HG03139 (cell line): ENCODE measurements at regions not wholly inside any gene's neighbourhood (a gene's known extent, or its start where the extent isn't known, plus 50 kb on each side); places are given as distances from the start of the nearest gene placed in this dataset.

Source experiments
- ATAC-seq: cut with Tn5 transposase; IDR thresholded peaks from one replicate; pipeline ENCODE4 v1.9.1; 2021; ENCODE audit not compliant: unreplicated experiment

DNA sequence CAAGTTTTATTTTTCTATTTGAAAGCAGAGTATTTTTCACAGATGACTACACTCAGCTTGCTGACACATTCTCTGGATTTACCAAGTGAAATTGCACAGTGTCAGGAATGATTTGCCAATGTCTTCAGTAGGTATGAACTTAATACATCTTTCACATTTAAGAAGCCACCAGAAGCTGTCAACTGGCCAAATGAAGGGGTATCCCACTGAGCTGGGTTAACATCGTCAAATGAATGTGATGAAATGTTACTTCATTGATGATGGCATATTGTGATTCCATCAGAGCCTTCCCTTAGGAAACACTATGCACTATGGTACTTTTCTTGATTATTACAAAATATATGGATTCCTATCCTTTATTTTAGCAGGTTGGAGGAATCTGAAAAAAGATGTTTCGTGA lies 592.3 kb downstream of the FGF9 start:
- ATAC-seq: no peak

DNA sequence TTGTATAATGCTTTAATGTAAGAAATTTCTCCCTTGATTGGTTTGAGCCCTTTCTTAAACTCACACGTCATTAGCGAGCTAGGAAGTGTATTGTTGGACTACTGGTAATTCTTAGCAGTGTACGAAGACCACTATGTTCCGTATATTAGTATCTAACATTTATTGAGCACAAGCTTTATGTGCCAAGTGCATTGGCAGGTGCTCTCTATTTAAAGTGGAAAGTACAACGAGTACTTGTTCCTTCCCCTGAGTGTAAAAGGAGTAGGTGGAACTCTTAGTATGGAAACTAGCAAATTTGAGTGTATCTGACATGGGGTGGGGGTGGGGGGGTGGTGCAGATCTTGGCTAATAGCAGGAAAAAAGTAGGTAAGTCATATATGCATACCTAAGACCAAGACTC lies 594.7 kb downstream of the FGF9 start:
- no peak for ATAC-seq

DNA sequence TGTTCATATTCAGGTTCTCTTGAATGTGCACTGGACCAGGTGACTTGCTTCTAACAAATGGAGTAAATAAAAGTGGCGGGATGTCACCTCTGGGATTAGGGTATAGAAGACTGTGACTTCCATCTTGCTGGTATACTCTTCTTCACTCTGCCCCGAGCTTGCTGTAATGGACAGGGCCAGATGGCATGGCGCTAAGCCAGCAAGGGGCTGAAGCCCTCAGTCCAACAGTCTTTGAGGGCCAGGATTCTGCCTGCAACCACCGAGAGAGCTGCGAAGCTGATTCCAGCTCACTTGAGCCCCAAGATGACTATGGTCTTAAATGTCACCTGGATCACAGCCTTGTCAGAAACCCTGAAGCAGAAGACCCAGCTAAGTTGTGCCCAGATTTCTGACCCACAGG lies 600.0 kb downstream of the FGF9 start:
- ATAC-seq: no peak

DNA sequence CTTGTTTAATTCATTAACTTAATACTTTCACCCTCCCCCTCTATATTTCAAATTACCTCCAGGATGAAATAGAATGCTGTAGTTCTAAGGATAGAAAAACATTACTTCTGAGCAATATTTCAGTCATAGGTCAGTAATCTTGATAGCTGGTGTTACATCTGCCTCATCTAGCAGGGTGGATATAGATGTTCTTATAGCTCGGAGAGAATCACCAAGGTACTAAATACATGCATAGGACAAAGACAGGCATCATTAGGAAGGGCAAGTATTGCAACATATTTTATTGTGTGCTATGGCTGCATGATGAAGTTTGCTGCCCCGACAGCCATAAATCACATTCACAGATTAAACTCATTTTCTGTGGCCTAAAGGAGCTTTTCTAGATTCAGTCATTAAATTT lies 601.0 kb downstream of the FGF9 start:
- ATAC-seq: no peak

DNA sequence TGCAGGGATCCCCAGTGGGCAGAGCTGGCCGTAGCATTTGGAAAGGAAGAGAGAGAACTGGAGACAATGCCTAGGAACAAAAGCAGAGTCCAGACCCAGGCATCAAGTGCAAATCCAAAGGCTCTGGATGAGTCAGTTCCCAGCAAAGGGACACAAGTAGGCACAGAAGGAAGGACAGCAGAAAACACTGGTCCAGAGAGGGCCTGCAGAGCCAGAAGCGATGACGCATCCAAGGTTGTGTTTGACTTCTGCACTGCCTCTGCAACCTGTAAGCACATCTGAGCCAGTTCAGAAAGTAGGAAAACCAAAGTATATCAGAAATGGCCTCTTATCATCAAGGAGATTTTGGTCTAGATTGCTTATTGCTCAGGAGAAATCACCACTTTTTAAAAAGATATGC lies 604.5 kb downstream of the FGF9 start:
- no peak for ATAC-seq

DNA sequence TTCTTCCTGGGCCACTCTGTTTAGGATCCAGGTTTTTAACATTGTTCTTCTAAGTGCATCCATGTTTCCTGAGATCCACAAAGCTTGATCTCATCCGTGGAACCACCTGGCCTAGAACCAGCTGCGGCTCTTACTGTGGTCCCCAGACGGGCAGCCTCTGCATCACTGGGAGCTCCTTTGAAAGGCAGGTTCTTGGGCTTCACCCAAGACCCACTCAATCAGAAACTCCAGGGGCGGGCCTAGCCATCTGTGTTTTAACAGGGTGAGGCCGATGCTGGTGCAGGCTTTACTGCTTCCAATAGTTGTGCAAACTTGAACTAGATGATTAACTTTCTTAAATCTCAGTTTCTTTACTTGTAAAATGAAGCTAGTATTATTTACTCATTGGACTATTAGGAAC lies 605.7 kb downstream of the FGF9 start:
- no peak for ATAC-seq

DNA sequence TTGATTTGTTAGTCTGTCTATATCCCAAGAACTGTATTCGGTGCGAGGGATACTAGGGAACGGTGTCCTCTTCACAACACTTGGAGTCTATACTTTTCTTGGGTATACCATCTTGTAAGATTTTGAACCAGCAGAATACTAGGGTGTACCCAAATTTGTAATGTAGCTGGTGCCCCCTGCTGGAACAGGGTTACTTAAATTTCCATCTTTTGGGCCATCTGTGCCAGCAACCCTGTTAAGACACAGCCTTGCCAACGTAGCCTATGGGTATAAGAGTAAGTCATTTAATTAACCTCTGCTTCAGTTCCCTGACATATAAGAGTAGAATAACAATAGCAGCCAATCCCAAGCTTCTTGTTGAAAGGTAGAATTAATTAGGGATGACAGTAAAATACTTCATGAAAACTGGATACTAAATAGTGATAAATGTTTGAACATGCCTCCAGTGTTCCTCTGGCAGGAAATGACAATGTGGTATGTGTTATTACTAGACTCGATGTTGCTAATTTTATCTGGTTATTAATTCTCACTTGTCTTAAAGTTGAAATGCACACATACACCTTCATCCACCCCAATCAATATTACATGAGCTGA lies 607.6 kb downstream of the FGF9 start:
- no peak for ATAC-seq

DNA sequence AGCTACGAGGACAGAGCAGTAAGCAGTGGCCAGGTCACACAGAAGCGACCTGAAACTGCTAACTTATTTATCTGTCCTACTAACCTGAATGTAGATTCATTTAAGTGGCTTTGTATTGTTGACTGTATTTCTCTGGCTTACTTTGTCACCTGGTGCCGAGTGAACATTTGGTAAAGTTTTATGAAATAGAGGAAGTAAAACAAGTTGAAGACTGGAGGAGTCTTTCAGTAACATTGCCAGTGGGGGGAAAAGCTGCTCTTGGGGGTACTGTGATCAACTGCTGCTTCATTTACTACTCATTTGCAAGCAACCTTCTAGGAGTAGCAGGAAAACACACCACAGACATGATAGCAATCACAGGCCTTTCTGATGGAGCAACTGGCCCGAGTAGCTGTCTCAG lies 615.0 kb downstream of the FGF9 start:
- no peak for ATAC-seq

DNA sequence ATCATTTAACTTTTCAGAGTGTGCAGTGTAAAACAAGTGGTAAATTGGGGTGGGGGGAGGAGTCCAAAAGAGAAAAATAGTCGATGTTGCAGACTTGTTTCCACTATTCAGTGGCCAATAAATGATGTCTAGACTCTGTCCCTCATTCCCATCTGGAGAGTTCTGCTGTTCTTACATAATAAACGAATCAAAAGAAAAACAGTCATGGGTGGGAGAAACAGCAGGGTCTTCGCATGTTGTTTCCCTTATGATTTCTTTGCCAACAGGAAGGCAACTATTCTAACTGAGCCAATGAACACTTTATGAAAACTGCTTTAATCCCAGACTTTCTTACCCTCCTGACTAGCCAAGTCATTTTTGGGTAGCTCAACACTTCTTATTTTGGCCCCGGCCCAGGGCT lies 615.5 kb downstream of the FGF9 start:
- ATAC-seq: no peak

DNA sequence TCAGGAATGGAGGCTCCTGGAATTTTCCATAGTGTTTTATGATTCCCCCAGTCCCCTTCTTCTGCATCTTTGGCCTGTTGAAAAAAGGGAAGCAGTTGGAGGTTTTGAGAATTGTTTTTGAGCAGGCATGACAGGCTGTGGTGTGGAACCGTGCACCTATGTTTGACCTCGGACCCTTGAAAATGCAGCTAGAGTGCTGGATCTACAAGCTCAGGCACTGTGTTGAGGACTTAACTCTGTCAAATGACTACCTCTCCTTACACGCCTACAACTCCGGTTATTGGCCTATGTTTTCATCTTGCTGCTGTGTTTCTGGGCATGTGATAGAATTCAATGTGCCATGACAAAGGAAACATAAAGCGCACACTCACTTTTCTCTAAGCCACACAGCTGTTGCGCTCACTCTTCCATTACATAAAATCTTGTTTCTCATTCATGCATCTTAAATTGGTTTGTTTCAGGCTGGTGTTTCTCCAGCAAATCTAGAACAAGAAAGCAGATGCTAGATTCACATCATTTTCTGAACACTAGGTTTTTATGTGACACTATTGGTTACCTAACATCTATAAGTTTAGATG lies 616.6 kb downstream of the FGF9 start:
- ATAC-seq: no peak

DNA sequence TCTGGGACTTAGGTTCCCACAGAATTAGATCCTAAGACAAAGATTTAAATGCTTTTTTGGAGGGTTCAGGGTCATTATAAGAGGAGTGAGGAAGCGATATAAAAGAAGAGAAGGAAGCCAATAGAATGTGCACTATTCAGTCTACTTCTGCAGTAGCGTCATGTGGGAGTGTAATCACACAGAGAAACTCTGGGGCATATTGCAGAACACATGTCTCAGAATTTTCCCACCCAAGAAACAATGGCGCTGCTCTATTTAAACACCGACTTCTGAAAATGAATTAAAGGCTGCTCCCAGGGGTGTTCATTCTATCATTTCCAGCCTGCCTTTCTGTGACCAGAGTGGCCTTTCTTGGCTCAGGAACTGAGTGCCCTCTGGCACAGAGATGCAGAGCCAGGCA lies 617.6 kb downstream of the FGF9 start:
- ATAC-seq: no peak

DNA sequence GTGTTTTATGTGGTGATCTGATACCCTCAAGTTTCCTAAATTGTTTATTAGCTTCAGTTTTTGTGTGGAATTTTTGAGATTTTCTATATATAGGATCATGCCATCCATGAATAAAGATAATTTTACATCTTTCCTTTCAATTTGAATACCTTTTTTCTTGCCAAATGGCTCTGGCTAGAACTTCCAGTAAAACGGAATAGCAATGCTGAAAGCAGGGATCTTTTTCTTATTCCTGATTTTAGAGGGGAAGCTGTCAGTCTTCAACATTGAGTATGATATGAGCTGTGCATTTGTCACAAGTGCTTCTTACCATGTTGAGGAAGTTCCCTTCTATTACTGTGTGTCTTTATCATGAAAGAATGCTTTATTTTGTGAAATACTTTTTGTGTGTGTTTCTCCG lies 618.8 kb downstream of the FGF9 start:
- no peak for ATAC-seq

DNA sequence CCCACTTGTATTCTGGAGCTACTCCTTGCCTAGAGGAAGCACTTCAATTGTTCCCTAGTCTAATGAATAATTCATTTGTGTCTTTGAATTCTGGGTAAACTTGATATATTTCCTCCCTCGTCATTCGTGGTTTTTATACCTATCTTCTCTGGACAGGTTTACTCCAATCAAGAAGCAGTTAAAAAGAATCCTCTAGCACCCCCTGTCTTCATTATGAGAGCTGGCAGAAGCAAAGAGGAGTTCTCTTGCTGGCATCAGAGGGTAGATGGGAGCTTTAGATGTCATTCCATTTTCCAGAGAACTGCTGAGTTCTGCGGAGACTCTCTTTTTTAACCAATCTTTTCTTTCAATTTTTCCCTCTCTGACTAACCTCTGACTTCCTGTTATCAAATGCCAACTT lies 627.7 kb downstream of the FGF9 start:
- no peak for ATAC-seq

DNA sequence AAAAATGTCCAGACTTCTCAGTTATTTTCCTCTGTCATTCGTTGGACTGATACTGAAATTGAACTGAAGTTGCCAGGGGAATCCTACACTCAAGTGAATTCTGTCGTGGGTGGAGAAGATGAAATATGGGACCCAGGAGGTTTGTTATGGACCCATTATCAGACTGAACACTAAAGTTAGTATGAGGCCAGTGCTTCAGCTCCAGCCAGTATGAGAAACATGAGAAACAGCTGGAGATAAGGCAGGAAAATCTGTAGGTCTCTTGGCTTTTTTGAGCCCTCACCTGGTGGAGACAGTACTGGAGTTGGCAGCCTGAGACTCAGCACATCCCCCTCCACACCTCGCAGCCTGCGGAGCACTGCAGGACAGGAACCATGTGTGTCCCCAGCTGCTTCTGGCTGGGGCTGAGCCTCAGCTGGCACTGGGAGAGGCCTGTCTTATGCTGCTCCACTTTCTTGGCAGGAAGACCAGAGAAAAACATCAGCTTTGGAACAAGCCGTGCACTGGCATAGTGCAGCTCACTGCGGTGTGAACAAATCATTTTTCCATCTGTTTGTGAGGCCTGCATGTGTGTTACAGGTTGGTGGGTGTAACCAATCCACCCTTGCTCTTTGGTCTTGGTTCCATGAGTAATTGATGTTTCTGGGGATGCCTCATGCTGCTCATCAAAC lies 641.0 kb downstream of the FGF9 start:
- no peak for ATAC-seq

DNA sequence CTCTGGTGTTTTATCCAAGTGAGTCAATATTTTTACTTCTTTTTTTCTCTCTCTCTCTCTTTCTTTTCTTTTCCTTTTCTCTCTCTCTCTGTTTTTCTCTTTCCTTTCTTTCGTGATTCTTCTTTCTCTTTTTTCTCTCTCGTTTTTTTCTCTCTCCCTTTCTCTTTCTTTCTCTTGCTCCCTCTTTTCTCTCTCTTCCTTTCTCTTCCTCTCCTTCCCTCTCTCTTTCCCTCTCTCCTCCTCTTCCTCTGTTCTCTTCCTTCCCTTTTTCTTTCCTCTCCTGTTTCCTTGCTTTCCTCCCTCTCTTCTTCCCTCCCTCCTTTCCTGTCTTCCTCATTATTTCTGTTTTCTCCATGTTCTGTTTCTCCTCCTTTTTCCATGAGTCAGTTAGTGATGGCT lies 641.5 kb downstream of the FGF9 start:
- ATAC-seq: no peak

DNA sequence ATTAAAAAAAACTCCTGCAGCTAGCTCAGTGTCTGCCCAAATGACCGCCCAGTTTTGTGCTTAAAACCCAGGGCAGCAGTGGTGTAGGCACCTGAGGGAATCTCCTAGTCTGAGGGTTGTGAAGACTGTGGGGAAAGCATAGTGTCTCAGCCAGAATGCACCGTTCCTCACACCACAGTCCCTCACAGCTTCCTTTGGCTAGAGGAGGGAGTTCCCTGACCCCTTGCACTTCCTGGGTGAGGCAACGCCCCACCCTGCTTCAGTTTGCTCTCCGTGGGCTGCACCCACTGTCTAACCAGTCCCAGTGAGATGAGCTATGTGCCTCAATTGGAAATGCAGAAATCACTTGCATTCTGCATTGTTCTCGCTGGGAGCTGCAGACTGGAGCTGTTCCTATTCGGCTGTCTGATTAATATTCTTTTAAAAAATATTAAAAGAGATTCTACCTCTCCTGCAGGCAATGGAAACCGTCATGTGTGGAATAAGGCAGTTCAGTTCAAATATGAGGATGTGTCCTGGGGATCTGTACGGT lies 645.7 kb downstream of the FGF9 start:
- ATAC-seq: no peak

DNA sequence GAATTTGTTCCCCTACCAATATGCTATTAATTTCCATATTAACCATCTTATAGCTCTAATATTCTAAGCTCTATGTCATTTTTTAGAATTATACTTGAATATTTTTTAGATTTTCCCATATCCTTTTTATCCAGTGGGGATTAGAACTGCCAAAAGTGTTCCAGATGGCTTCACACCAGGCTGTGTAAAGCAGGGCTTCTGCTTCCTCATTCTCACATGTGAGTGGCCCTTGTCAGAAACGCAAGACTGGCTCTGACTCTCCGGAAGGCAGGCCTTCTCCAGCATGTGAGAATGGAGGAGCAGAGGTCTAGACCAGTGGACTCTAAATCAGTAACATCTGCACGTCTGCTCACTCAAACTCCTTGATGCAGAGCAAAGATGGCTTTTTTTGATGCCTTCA lies 650.1 kb downstream of the FGF9 start:
- no peak for ATAC-seq

DNA sequence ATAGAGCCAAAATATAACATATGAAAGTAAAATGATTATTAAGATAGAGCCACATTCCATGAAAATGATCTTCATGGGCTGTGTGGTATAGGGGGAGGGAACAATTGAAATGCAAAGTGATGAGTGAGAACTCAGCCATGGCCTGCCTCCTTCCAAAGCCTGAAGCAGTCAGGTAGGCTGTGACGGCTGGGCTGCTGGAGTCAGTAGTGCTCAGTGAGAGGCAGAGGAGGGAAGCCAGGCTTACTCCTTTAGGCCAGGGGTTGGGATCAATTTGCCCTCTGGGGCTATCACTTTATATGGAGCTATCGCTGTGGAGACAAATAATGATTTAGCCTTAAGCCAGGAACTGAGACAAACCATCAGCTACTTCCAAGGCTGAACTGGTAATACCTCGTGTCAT lies 654.9 kb downstream of the FGF9 start:
- no peak for ATAC-seq

DNA sequence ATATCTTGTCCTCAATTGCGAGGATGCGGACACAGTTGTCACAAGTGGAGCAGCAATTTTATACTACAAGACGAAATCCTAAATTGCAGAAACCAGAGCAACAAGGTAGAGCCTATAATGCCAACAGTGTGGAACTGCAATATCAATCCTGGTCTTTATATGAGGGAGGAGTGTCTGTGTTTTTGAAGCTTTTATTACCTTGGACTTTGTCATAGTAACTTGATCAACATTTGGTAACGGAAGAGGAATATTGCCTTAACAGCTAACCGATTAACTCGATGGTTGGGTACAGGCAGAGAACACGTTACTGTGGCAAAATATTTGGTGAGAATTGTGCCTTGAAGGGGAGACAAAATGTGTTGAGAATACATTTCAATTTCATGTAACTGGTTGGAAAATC lies 661.5 kb downstream of the FGF9 start:
- ATAC-seq: no peak

DNA sequence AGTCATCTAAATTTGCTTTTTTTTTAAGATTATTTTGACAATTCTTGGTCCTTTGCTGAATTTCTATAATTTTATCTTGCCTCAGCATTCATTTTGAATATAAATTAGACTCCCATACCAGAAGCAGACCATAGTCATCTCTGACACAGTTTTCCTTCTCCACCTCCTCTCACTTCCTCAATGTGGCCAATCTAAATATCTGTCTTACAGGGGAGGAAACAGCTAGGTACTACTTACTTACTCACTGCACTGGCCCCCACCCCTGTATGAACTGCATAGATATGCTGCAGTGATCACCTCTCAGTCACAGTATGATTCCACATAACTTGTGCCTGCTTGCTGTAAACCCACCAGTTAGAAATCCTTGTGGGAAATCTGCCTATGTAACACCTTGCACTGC lies 665.6 kb downstream of the FGF9 start:
- peak; percentile 67 for ATAC-seq

DNA sequence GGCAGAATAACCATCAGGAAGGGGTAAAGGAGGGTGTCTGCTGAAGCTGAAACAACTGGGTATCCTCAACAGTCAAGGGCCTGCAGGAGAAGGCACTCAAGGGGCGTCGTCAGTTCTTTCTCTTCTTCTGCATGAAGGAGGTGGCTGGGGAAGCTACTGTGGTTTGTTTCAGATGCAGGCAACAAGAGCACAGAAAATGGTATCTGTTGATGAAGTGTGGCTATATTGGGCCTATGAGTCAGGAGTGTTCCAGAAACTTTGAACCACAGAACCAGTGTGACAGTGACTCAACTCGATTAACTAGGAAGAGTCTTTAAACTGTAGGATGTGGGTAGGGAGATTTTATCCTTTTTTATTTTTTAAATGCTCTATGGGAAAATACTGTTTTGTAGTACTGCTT lies 686.3 kb downstream of the FGF9 start:
- no peak for ATAC-seq

DNA sequence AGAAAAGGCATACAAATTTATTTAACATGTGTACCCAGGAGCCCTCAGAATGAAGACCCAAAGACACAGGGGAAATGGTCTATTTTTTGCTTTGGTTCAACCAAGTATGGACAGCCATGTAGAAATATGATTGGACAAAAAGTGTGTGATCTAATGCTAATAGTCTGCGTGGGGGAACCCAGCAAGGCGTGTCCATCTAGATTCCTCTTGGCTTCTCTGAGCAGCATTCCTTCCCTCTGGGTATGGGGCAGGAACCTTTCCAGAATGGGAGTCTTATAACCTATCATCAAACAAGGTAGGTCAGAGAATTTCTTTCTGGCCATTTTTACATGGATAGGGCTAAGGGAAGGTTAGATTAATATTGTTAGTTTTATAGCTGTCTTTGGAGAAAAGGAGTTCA lies 698.2 kb downstream of the FGF9 start:
- no peak for ATAC-seq

DNA sequence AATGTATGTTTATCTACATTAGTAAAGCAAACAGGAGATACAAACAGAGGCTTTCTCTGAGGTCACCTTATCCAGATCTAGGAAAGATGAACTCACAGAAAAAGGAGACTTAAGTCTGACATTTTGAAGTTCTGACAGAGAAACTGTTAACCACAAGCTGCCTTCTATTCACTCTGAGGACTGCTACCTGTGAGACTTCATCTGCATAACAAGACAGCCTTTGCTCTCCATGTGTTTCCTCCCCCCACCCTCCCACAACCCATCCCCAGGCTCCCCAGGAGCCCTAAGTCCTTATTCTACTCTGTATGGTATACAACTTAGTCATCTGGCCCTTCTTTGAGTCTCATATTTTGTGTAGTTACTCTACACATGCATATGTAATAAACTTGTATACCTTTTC lies 699.0 kb downstream of the FGF9 start:
- ATAC-seq: no peak
